ENCODE measurements at regions not wholly inside any gene's neighbourhood (a gene's known extent, or its start where the extent isn't known, plus 50 kb on each side); places are given as distances from the start of the nearest gene placed in this dataset.

- no peak for DNase-seq (ENCODE audit: low read depth)
- no peak for TF ChIP-seq CTCF (conservative IDR thresholded peaks at IDR 0.05; ENCODE audit: low read length)
- no peak overlapping the region for H3K4me3 ChIP-seq (ENCODE audit: low read length)
Observed at GRCh38 chr2:129733041-129733440, 246.4 kb upstream of the RAB6C start.

GRCh38 chr2:129733579-129733978 lies 245.9 kb upstream of the RAB6C start:
- TF ChIP-seq CTCF (conservative IDR thresholded peaks at IDR 0.05; ENCODE audit: low read length): no peak
- no peak for DNase-seq (ENCODE audit: low read depth)
- no peak overlapping the region for H3K4me3 ChIP-seq (ENCODE audit: low read length)

GRCh38 chr2:129734343-129735034 lies 245.0 kb upstream of the RAB6C start:
- H3K4me3 ChIP-seq (ENCODE audit: low read length): no peak overlapping the region
- no peak for DNase-seq (ENCODE audit: low read depth)
- no peak for TF ChIP-seq CTCF (conservative IDR thresholded peaks at IDR 0.05; ENCODE audit: low read length)

- DNase-seq (ENCODE audit: low read depth): no peak
- no peak overlapping the region for H3K4me3 ChIP-seq (ENCODE audit: low read length)
- TF ChIP-seq CTCF (conservative IDR thresholded peaks at IDR 0.05; ENCODE audit: low read length): no peak
Observed at GRCh38 chr2:129735576-129735975, 243.9 kb upstream of the RAB6C start.

- DNase-seq (ENCODE audit: low read depth): no peak
- H3K4me3 ChIP-seq (ENCODE audit: low read length): no peak overlapping the region
- TF ChIP-seq CTCF (conservative IDR thresholded peaks at IDR 0.05; ENCODE audit: low read length): no peak
Observed at GRCh38 chr2:129737660-129738527, 241.6 kb upstream of the RAB6C start.

- no peak overlapping the region for H3K4me3 ChIP-seq (ENCODE audit: low read length)
- no peak for TF ChIP-seq CTCF (conservative IDR thresholded peaks at IDR 0.05; ENCODE audit: low read length)
- DNase-seq (ENCODE audit: low read depth): no peak
Observed at GRCh38 chr2:129738799-129739198, 240.7 kb upstream of the RAB6C start.

GRCh38 chr2:129740504-129740903 lies 239.0 kb upstream of the RAB6C start:
- no peak overlapping the region for H3K4me3 ChIP-seq (ENCODE audit: low read length)
- no peak for TF ChIP-seq CTCF (conservative IDR thresholded peaks at IDR 0.05; ENCODE audit: low read length)
- DNase-seq (ENCODE audit: low read depth): no peak

All from AG10803 (cell line).